HG03196 (cell line): ENCODE measurements at regions not wholly inside any gene's neighbourhood (a gene's known extent, or its start where the extent isn't known, plus 50 kb on each side); places are given as distances from the start of the nearest gene placed in this dataset.

Experiments used
- ATAC-seq: cut with Tn5 transposase; IDR thresholded peaks from one replicate; pipeline ENCODE4 v1.9.1; 2021; ENCODE audit not compliant: unreplicated experiment

DNA sequence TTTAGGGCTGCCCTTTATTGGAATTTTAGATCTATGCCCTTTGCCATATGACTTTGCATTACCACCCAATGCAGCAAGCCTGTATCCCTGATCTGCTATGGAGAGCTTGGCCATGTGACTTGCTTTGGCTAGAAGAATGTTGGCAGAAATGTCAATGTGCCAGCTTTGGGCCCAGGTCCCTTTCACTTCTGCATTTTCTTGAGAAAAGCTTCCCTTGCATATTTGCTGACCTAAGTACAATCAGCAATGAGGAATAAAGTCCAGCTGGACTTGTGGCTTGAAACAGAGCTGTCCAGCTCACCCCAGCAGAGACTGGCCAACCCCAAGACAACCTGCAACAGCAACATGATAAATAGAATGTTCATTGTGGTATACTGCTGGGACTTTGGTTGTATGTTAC is 135.9 kb downstream of the PAH start:
- no peak for ATAC-seq

- ATAC-seq, result no peak
Measured at GRCh38 chr12:102776041-102776440, 141.0 kb downstream of the PAH start.

DNA sequence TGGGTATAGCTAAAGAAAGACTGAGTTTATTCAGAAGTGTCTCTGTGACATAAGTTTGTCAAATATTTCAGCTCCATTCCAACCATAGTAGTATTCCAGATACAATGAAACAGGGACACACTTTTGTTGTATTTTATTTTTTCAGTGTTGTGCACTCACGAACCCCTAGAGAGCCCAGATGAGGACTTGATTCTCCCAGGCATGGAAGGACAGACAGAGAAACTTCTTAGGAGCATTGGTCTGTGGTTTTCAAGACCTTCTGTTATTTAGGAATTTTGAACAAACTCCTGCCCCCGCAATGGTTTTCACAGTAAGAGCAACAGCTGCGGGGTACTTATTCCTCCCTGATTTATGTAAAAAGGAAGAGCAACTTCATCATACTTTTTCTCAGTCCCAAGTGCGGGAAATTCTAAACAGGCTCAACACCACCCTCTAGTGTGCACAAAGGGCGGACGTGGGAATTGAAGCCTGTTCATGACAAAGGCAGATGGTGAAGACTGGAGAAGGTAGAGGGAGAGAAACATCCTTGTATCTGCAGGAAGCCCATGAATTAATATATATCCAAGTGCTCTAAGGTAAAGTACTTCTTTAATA is 147.6 kb downstream of the PAH start:
- ATAC-seq, result peak; percentile 58

DNA sequence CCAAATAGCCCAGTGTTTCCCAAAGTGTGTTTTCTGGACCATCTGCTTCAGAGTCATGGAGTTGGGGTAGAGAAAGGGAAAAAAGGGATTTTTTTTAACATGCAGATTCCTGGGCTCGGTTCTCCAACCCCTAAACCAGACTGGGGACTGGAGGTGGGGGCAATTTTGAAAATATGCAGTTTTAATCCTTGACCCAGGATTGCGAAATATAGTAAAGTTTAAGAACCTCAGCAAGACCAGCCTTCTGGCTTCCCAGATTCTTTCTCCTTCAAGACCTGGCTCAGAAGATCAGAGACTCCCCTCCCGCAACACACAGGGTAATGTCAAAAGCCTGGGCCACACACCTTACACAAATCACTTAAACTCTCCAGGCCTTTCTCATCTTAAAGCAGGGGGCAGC is 150.1 kb downstream of the PAH start:
- no peak for ATAC-seq

GRCh38 chr12:102765736-102766135 is 151.3 kb downstream of the PAH start:
- no peak for ATAC-seq

GRCh38 chr12:102763471-102763870 is 153.6 kb downstream of the PAH start:
- no peak for ATAC-seq

DNA sequence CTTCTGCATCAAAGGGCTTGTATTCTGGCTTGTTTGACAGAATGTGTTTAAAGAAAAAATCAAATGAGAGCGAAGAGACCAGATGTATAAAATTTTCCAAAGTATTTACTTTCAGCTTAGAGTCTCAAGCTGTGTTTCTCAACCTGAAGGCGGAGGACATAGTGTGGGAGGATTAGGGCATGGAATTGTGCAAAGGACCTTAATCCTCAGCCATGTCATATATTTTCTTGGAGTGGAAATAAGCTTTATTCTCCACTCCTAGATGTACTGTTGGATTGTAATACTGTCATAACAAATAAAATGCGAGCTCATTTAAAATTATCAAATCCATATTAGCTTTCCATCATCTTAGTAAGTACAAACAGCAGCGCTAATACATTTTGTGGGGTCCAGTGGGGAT is 154.0 kb downstream of the PAH start:
- ATAC-seq, result no peak

DNA sequence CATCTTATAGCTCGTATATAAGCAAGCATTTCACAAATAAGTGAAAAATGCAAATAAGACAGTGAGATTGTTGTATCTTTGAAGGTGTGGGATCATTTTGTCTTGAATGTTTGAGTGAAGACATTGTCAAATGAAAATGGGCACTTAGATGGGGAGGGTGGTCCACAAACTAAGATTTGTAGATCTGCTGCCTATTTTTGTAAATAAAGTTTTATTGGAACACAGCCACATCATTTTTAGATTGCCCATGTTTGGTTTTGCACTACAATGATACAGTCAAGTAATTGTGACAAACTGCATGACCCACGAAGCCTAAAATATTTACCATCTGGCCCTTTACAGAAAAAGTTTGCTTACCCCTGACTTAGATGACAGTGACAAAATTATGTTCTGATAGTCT is 156.7 kb downstream of the PAH start:
- no peak for ATAC-seq

DNA sequence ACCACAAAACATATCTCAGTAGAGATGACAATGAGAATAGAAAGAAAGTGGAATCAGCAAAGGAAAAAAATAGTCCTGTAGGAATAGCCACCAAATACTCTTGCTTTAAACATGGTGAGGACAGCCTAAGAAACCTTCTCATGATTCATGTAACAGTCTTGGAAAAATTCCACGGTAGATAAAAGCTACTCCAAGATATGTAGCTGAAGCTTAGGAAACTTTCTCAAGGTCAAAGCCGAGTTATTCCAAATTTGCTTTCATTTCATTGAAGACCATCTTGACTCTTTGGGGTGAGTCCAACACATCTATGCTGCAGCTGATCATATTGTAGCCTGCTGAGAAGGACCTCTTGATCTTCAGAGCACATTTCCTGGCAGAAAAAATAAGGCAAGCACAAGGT is 157.6 kb downstream of the PAH start:
- ATAC-seq, result no peak

GRCh38 chr12:102757882-102758226 is 159.2 kb downstream of the PAH start:
- no peak for ATAC-seq

DNA sequence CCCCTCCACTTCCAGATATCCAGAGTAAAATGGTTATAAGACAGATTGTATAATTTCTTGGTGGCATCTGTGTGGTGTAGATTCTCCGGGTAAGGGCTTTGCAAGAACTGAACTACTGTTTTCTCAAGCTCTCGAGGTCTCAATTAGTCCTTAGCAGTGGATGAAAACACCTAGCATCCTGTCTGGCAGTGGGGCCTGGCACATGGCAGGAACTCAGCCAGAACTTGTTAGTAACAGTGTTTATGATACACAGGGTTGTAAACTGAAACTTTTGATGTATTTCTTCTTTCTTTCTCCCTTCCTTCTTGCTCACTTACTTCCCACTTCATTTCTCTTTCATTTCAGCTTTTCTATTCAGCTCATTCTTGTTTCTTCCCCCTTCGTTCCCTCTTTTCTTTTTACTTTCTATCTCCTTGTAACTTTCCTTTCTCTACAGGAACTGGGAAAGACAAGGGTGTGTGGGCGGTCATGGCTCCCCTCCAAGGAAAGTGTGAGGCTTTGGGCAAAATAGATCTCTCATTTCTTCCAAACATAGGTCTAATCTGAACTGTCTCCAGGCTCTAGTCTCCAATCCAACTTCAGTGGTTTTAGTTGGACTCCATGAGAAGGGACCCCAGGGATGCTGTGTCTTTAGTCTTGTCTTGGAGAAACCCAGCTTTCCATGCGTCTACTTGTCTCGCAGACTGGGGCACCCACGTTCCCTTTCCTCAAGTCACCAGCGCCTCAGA is 159.7 kb downstream of the PAH start:
- no peak for ATAC-seq

DNA sequence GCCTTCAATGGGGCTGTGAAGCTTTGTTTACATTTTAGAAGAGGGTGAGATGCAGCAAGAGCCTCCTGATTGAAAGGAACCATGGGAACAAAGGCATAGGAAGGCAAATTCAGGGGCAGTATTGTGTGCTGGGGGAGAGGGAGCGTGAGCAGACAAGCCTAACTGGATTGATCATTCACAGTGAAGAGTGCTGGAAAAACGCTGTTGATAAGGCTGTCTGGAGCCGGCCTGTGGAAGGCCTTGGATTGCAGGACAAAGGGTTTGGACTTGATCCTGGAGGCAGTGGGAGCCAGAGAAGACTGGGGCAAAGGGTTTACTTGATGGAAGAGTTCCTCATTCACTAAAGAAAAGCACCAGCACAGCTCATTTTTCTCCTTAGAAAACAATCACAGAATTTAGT is 160.5 kb downstream of the PAH start:
- ATAC-seq, result no peak

- no peak for ATAC-seq
Measured at GRCh38 chr12:102755266-102755665, 161.8 kb downstream of the PAH start.

DNA sequence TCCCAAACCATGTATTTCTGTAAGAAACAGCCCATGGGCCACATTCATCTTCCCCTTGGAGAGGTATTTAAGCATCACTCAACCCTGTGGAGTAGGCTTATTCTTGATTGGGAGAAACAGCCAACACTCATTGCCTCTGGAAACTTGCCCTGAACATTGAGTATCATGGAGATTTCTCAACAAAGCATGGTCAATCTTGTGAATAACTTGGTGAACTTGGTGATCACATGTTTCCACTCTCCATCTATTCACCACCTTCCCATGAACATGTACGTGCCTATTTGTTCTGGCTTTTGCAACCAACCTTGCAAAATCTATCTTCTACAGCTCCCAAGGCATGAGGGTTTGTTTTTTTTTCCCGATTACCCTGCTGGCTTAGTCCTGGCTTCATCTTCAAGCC is 163.2 kb downstream of the PAH start:
- ATAC-seq, result no peak

DNA sequence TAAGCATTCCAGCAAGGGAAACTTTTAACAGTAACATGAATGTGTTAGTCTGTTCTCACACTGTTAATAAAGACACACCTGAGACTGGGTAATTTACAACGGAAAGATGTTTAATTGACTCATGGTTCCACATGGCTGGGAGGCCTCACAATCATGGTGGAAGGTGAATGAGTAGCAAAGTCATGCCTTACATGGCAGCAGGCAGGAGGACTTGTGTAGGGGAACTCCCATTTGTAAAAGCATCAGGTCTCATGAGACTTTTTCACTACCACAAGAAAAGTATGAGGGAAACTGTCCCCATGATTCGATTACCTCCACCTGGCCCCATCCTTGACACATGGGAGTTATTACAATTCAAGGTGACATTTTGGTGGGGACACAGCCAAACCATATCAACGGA is 168.3 kb downstream of the PAH start:
- ATAC-seq, result no peak

DNA sequence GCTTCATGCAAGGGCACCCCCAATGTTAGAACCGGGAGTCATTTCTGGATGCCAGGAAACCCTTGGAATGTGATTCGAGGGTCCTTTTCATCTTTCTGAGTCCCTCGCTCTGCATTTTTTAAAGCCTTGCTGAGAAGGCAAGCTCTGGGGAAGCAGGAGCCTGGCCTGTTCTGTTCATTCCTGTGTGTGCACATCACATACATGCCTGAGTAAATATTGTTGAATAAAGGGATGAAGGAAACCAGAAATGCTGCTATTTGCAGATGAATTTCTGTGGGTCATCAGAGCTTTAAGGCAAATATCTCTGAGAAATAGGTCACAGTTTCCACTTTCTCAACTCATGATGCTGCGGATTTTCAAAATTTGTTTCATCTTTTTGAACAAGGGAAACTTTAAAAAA is 170.1 kb downstream of the PAH start:
- ATAC-seq, result no peak

DNA sequence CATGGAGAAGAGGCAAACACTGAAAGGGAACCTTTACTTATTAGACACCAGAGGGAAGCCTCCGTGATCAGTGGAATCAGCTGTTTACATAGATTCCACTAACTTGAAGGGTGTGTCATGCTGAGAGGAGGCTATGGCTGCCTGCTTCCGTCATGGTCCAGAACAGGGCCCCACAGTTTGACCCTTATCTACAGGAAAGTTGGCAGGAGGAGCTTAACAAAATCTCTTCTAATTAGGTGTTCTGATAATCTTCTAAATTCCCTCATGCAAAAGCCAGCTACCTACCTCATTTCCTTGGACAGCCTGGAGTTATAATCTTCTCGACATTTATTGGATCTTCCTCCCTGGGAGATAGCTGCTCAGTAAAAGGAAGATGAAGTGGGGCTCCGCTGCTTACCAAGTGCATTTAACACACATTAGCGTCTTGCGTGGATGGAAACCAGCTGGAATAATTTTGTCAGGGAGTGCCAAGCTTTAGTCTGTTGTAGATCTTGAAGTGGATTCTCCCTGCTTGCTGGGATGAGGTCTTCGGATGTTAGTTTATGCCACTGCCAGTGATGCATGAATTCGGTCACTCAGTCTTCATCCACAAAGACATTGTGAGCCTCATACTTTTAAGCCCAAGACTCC is 171.0 kb downstream of the PAH start:
- ATAC-seq, result no peak

DNA sequence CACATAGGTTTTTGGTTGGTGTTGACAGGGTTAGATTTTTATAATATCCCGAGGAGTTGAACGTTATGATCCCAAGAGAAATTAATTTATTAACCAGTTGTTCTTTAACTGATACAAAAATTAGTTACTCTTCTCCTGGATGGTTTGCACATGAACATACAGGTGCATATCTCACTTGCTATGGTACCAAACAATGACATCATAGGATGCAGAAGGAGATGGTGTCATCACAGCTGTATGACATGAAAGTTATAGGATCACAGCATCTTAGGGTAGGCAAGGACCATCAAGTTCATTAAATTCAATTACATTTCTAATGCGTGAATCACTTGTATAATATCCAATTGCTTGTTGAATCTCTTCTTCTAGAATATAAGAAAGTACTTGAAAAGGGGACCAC is 175.8 kb downstream of the PAH start:
- no peak for ATAC-seq

GRCh38 chr12:102740141-102740955 is 176.7 kb downstream of the PAH start:
- ATAC-seq, result no peak

- no peak for ATAC-seq
Measured at GRCh38 chr12:102736328-102736727, 180.7 kb downstream of the PAH start.

DNA sequence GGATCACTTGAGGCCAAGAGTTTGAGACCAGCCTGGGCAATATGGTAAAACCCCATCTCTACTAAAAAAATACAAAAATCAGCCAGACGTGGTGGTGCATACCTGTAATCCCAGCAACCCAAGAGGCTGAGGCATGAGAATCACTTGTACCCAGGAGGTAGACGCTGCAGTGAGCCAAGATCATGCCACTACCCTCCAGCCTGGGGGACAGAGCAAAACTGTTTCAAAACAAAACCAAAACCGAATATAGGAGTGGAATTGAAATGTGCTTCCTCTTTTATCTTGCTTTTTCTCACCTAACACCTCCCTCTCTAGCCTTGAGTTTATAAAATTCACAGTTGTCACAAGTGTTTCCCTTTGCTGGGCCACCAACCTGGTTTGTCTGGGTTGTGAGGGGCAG is 181.9 kb downstream of the PAH start:
- peak; percentile 89 for ATAC-seq

GRCh38 chr12:102730996-102731395 is 186.0 kb downstream of the PAH start:
- ATAC-seq, result no peak
